ENCODE measurements at regions not wholly inside any gene's neighbourhood (a gene's known extent, or its start where the extent isn't known, plus 50 kb on each side); places are given as distances from the start of the nearest gene placed in this dataset.

GRCh38 chr6:168925671-168926070 is 328.0 kb downstream of the THBS2 start:
- in situ Hi-C loops (cut with MboI; ENCODE audit: low pct_unique_long_range_greater_than_20kb, low sequenced_read_pairs, unreplicated experiment) = no loop called here
- no peak for TF ChIP-seq CTCF (IDR thresholded peaks at IDR 0.05; ENCODE audit: extremely low read depth, insufficient read depth, missing control alignments)
- no peak for DNase-seq (ENCODE audit: low spot score)

DNA sequence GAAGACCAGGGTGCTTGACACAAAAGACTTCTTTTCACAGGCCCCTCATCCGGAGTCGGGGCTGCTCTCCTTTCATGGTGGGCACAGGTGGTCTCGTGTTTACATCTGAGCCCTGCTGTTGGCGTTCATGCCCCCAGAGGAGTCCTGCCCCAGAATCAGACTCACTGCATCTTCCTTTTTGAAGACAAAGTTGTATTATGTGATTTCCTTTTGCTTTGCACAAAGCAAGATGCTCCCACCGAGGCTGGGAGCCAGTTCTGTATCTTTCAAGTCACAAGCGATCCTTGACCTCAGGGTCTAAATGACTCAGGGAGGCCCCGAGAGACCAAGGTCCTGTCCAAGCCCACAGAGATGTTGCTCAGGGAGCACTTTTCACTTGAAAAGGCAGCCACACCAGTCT is 330.5 kb downstream of the THBS2 start:
- in situ Hi-C loops (cut with MboI; ENCODE audit: low pct_unique_long_range_greater_than_20kb, low sequenced_read_pairs, unreplicated experiment) = no loop called here
- no peak for TF ChIP-seq CTCF (IDR thresholded peaks at IDR 0.05; ENCODE audit: extremely low read depth, insufficient read depth, missing control alignments)
- no peak for DNase-seq (ENCODE audit: low spot score)

GRCh38 chr6:168922436-168922835 is 331.2 kb downstream of the THBS2 start:
- in situ Hi-C loops (cut with MboI; ENCODE audit: low pct_unique_long_range_greater_than_20kb, low sequenced_read_pairs, unreplicated experiment) = no loop called here
- no peak for DNase-seq (ENCODE audit: low spot score)
- no peak for TF ChIP-seq CTCF (IDR thresholded peaks at IDR 0.05; ENCODE audit: extremely low read depth, insufficient read depth, missing control alignments)

GRCh38 chr6:168920289-168920688 is 333.4 kb downstream of the THBS2 start:
- TF ChIP-seq CTCF (IDR thresholded peaks at IDR 0.05; ENCODE audit: extremely low read depth, insufficient read depth, missing control alignments) = no peak
- in situ Hi-C loops (cut with MboI; ENCODE audit: low pct_unique_long_range_greater_than_20kb, low sequenced_read_pairs, unreplicated experiment) = no loop called here
- no peak for DNase-seq (ENCODE audit: low spot score)

DNA sequence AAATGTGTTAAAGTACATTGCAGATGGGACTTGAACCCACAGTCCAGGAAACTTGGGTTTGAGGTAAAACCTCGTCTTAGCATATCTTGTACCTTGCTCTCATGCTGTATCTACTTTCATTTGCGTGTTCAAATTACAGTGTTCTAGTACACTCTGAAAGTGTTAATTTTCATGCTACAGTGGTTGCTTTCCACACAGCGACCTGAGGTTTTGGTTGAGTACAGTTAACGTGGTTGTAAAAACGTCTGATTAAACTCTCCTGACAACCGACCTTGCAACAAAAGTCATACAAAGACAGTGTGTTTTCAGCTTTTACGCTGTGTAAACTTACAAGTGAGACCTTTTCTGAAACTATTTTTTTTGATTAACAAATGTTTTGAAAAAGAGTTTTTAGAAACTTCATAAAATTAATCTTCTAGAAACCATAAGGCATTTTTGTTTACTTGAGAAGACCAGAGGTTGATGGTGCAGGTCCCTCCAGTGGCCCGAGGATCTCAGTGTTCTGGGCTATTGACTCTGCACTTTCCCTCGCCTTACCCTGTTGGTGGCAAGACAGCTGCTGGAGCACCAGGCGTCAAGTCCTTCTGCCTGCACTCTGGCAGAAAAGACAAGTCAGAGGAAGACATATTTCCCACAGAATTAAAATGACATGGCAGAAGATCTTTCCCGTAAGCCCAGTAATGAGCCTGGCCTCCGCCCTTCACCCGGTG is 334.0 kb downstream of the THBS2 start:
- DNase-seq (ENCODE audit: low spot score) = no peak
- in situ Hi-C loops (cut with MboI; ENCODE audit: low pct_unique_long_range_greater_than_20kb, low sequenced_read_pairs, unreplicated experiment) = no loop called here
- no peak for TF ChIP-seq CTCF (IDR thresholded peaks at IDR 0.05; ENCODE audit: extremely low read depth, insufficient read depth, missing control alignments)

DNA sequence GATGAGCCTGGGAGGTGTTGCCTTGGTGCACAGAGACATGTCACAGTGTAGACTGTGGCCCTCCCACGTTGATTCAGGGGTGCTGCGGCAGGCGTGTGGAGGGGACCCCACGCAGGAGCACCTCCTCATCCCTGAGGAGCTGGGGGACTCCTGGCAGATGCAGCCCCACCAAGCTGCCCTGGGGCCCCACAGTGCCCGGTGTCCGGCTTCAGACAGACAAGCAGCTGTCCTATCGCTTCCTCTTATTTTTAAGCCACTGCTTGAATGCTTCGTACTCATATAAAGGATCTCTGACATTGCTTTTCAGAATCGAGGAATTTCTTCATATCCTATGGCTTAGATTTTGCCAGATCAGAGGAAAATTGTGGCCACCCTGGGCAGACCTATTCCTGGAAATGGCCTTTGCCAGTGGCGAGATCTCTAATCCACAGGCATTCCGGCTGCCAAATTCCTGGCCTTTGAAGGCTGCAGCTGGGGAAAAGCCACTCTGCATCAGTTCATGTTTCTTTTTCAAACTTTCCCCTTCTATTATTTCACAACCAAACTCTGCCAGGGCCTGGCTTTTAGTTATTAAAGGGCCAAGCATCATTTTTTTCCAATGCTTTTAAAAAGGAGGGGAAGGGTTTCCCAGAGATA is 337.0 kb downstream of the THBS2 start:
- DNase-seq (ENCODE audit: low spot score) = no peak
- in situ Hi-C loops (cut with MboI; ENCODE audit: low pct_unique_long_range_greater_than_20kb, low sequenced_read_pairs, unreplicated experiment) = no loop called here
- no peak for TF ChIP-seq CTCF (IDR thresholded peaks at IDR 0.05; ENCODE audit: extremely low read depth, insufficient read depth, missing control alignments)
